Tibial nerve (tissue), 4 donors: ENCODE measurements at regions not wholly inside any gene's neighbourhood (a gene's known extent, or its start where the extent isn't known, plus 50 kb on each side); places are given as distances from the start of the nearest gene placed in this dataset.

Source experiments
- CTCF ChIP-seq, 5 experiments: fragments of 200-600 bp in 3 of 5; fragments of 450-650 bp in 2 of 5; sonication (generic) in 3 of 5; IDR thresholded peaks; one replicate each; pipeline ENCODE4 v1.5.1; 2016 to 2019; ENCODE audit warnings: antibody characterized with exemption in 5 of 5, mild to moderate bottlenecking in 3 of 5, moderate library complexity in 2 of 5
- EP300 ChIP-seq, 2 donors: sonication (generic); formaldehyde crosslinking; IDR thresholded peaks; one replicate each; pipeline ENCODE4 v1.6.1; 2017; ENCODE audit warnings: antibody characterized with exemption in 2 of 2, mild to moderate bottlenecking in 1 of 2

GRCh38 chr14:29486132-29486531, 441.5 kb downstream of the PRKD1 start:
- no peak for TF ChIP-seq CTCF (IDR thresholded peaks at IDR 0.05)
- no peak for TF ChIP-seq EP300 (IDR thresholded peaks at IDR 0.05)
